IMR-90 (cell line): ENCODE measurements at regions not wholly inside any gene's neighbourhood (a gene's known extent, or its start where the extent isn't known, plus 50 kb on each side); places are given as distances from the start of the nearest gene placed in this dataset.

Experiments
- ATAC-seq: fragments of 200-7000 bp; cut with Tn5 transposase; 2 replicates; pipeline ENCODE4 v1.9.1; 2020; ENCODE audit warnings: low read depth, mild to moderate bottlenecking, moderate library complexity
- BruUV-seq: library from RNA; stranded (reverse); fragments of 400-500 nt; replicated peaks from 2 replicates; lab custom pipeline; 2021; lab: Mats Ljungman, UMichigan
- CTCF ChIA-PET: fragments of 300-600 bp; formaldehyde crosslinking; extraction: SDS; loops from one replicate; lab custom pipeline; 2021; ENCODE audit warnings: antibody characterized with exemption; lab: Yijun Ruan, JAX
- POLR2A ChIA-PET: fragments of 300-600 bp; sonication (Branson Sonifier 250); formaldehyde crosslinking; loops from one replicate; lab custom pipeline; 2022; ENCODE audit warnings: antibody characterized with exemption; ENCODE audit not compliant: unreplicated experiment; lab: Charles Lee
- DNase-seq: peaks from one replicate; pipeline ENCODE4 v3.0.0; 2013
- H2AFZ ChIP-seq: replicated peaks from 2 replicates; pipeline ENCODE3; 2013; ENCODE audit warnings: low read length, mild to moderate bottlenecking; ENCODE audit not compliant: poor library complexity
- H2AK5ac ChIP-seq: 2 replicates; pipeline ENCODE4 v1.6.1; 2013; ENCODE audit warnings: low read depth, low read length, inconsistent platforms
- H2AK9ac ChIP-seq: replicated peaks from 2 replicates; pipeline ENCODE3; 2013; ENCODE audit warnings: mild to moderate bottlenecking, low read depth, low read length, moderate library complexity; ENCODE audit not compliant: poor library complexity
- H2BK120ac ChIP-seq: 2 replicates; pipeline ENCODE4 v1.6.1; 2013; ENCODE audit warnings: low read depth, low read length, inconsistent platforms
- H2BK15ac ChIP-seq: 3 replicates; pipeline ENCODE4 v1.6.1; 2013; ENCODE audit warnings: low read depth, low read length, inconsistent platforms
- H2BK20ac ChIP-seq: 2 replicates; pipeline ENCODE4 v1.6.1; 2013; ENCODE audit warnings: low read depth, mild to moderate bottlenecking, inconsistent platforms, low read length, moderate library complexity
- H2BK5ac ChIP-seq: 2 replicates; pipeline ENCODE4 v1.6.1; 2013; ENCODE audit warnings: mild to moderate bottlenecking, low read depth, low read length, inconsistent platforms; ENCODE audit not compliant: poor library complexity, severe bottlenecking
- H3K14ac ChIP-seq: replicated peaks from 2 replicates; pipeline ENCODE4 v1.6.1; 2013; ENCODE audit warnings: low read depth, low read length, inconsistent platforms
- H3K18ac ChIP-seq: 2 replicates; pipeline ENCODE4 v1.6.1; 2013; ENCODE audit warnings: low read depth, low read length, control low read depth
- H3K23ac ChIP-seq: 2 replicates; pipeline ENCODE4 v1.6.1; 2013; ENCODE audit warnings: low read depth, low read length, inconsistent platforms
- H3K27ac ChIP-seq: 2 replicates; pipeline ENCODE4 v1.5.1; 2013; ENCODE audit warnings: mild to moderate bottlenecking, control low read depth, low read length; ENCODE audit not compliant: insufficient read depth
- H3K27me3 ChIP-seq: 2 replicates; pipeline ENCODE4 v1.6.1; 2013; ENCODE audit warnings: low read length; ENCODE audit not compliant: control insufficient read depth, insufficient read depth
- H3K36me3 ChIP-seq: 2 replicates; pipeline ENCODE4 v1.6.1; 2013; ENCODE audit warnings: low read length, mixed read lengths; ENCODE audit not compliant: control insufficient read depth, insufficient read depth
- H3K4ac ChIP-seq: 2 replicates; pipeline ENCODE4 v1.6.1; 2013; ENCODE audit warnings: low read depth, low read length, inconsistent platforms
- H3K4me1 ChIP-seq: 2 replicates; pipeline ENCODE4 v1.6.1; 2013; ENCODE audit warnings: low read length, mixed read lengths; ENCODE audit not compliant: control insufficient read depth, insufficient read depth
- H3K4me2 ChIP-seq: 2 replicates; pipeline ENCODE4 v1.6.1; 2013; ENCODE audit warnings: low read depth, mild to moderate bottlenecking, control low read depth, low read length, moderate library complexity
- H3K4me3 ChIP-seq: 2 replicates; pipeline ENCODE4 v1.5.1; 2013; ENCODE audit warnings: low read depth, mild to moderate bottlenecking, control low read depth, low read length, moderate library complexity; ENCODE audit not compliant: insufficient read depth
- H3K56ac ChIP-seq: 2 replicates; pipeline ENCODE4 v1.6.1; 2013; ENCODE audit warnings: low read length, inconsistent platforms; ENCODE audit not compliant: insufficient read depth; ENCODE audit errors: extremely low read depth
- H3K79me1 ChIP-seq, 2 experiments: 2 replicates each; pipeline ENCODE4 v1.6.1; 2013; ENCODE audit warnings: low read length in 2 of 2, inconsistent platforms in 1 of 2, low read depth in 1 of 2
- H3K9ac ChIP-seq: 2 replicates; pipeline ENCODE4 v1.6.1; 2013; ENCODE audit warnings: low read depth, low read length, control low read depth
- H3K9me1 ChIP-seq: 2 replicates; pipeline ENCODE4 v1.6.1; 2013; ENCODE audit warnings: low read length, inconsistent platforms; ENCODE audit not compliant: insufficient read depth
- H3K9me3 ChIP-seq: 2 replicates; pipeline ENCODE4 v1.6.1; 2013; ENCODE audit warnings: low read length; ENCODE audit not compliant: control insufficient read depth, insufficient read depth
- H4K20me1 ChIP-seq: 2 replicates; pipeline ENCODE4 v1.6.1; 2013; ENCODE audit warnings: low read length, inconsistent platforms; ENCODE audit not compliant: insufficient read depth
- H4K5ac ChIP-seq: 2 replicates; pipeline ENCODE4 v1.6.1; 2013; ENCODE audit warnings: mild to moderate bottlenecking, low read depth, low read length, control low read depth
- H4K8ac ChIP-seq, 2 experiments: 2 replicates each; pipeline ENCODE4 v1.6.1; 2013; ENCODE audit warnings: low read depth in 2 of 2, low read length in 2 of 2, control low read depth in 1 of 2, inconsistent platforms in 1 of 2
- H4K91ac ChIP-seq: 2 replicates; pipeline ENCODE4 v1.6.1; 2013; ENCODE audit warnings: low read depth, low read length, inconsistent platforms; ENCODE audit not compliant: insufficient read depth
- CEBPB ChIP-seq: IDR thresholded peaks from 2 replicates; pipeline ENCODE4 v1.6.1; 2012; ENCODE audit warnings: low read depth, low read length, improper control_type of control experiment
- MAFK ChIP-seq: IDR thresholded peaks from 2 replicates; pipeline ENCODE4 v1.6.1; 2012; ENCODE audit warnings: low read depth, low read length, improper control_type of control experiment
- MAZ ChIP-seq: IDR thresholded peaks from 2 replicates; pipeline ENCODE4 v1.6.1; 2012; ENCODE audit warnings: low read depth, mild to moderate bottlenecking, low read length, improper control_type of control experiment, moderate library complexity, borderline replicate concordance
- MXI1 ChIP-seq: IDR thresholded peaks from 2 replicates; pipeline ENCODE4 v1.6.1; 2012; ENCODE audit warnings: low read depth, mild to moderate bottlenecking, low read length, moderate library complexity, borderline replicate concordance
- NFE2L2 ChIP-seq: fragments of 150-350 bp; IDR thresholded peaks from 2 replicates; pipeline ENCODE4 v1.6.1; 2016; ENCODE audit warnings: low read depth, mild to moderate bottlenecking, low read length
- POLR2A ChIP-seq: IDR thresholded peaks from 2 replicates; pipeline ENCODE4 v1.6.1; 2012; ENCODE audit warnings: mild to moderate bottlenecking, low read depth, low read length
- RFX5 ChIP-seq: IDR thresholded peaks from 2 replicates; pipeline ENCODE4 v1.8.0; 2012; ENCODE audit warnings: low read depth, mild to moderate bottlenecking, low read length, moderate library complexity
- SMC3 ChIP-seq: fragments of 150-350 bp; IDR thresholded peaks from 2 replicates; pipeline ENCODE4 v1.6.1; 2016; ENCODE audit warnings: low read depth, mild to moderate bottlenecking, antibody characterized with exemption, low read length, moderate library complexity
- WGBS, 2 experiments: methylation state at CpG; one replicate each; pipeline versions ENCODE4 v1.1.5 to v1.1.7; 2013; ENCODE audit warnings: missing lambda C conversion rate in 2 of 2; ENCODE audit not compliant: insufficient read length in 1 of 2; ENCODE audit errors: extremely low coverage in 2 of 2; 5-methylcytosine and 5-hydroxymethylcytosine counted together
- dilution Hi-C: fragments of 300-500 bp; cut with HindIII; formaldehyde crosslinking; loops from one replicate; pipeline ENCODE4 v1.14.3; 2018; ENCODE audit warnings: low sequenced_read_pairs; ENCODE audit not compliant: unreplicated experiment
- in situ Hi-C: fragments of 300-500 bp; cut with MboI; formaldehyde crosslinking; loops from 3 replicates; pipeline ENCODE4 v1.14.3; 2019; ENCODE audit warnings: low sequenced_read_pairs, inconsistent platforms, mixed read lengths
- intact Hi-C: fragments of 100-400 bp; cut with micrococcal nuclease; formaldehyde crosslinking; loops from 2 replicates; pipeline ENCODE4 v1.10.0; 2022
- TF ChIP-seq, protein P1 (sequence below): fragments of 150-350 bp; IDR thresholded peaks from 2 replicates; pipeline ENCODE4 v1.6.1; 2017; ENCODE audit warnings: mild to moderate bottlenecking, antibody characterized with exemption, low read length, low read depth

DNA sequence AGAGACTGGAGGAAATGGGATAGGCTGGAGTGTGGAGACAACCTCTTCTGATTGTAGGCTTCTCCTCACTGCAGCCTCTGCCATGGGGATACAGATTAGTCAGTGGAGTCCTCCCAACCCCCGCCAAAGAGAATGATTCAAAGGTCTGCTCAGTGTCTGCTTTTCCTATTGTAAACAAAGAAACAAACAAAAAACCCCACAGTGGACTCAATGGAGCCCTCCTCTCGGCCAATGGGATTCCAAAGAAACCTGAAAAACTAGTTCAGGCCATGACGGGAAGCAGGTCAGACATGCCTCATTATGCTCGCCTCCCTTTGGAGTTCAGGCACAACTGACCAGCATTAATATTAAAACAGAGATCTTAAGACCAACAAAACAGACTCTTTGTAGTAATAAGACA is 85.8 kb downstream of the SEC61B start:
- Histone ChIP-seq H3K27ac (no peak overlapping the region), H3K14ac (no peak overlapping the region), H4K8ac (no peak overlapping the region), H4K91ac (no peak overlapping the region), H3K56ac (no peak overlapping the region), H3K9ac (no peak overlapping the region), H3K79me1 (no peaks in the 10 kb centered on the region), H3K4me1 (no peaks in the 10 kb centered on the region), H3K4me2 (no peak overlapping the region), H4K20me1 (no peaks in the 10 kb centered on the region), H3K23ac (no peak overlapping the region), H3K27me3 (no peaks in the 10 kb centered on the region; the same call in none of the 2 replicates), H2BK15ac (no peak overlapping the region), H4K5ac (no peak overlapping the region), H2BK20ac (peak overlapping the region; percentile 14; the same call in 1 of the 2 replicates), H2BK120ac (no peak overlapping the region), H3K4ac (no peak overlapping the region), H2AFZ (no peak overlapping the region), H2BK5ac (no peak overlapping the region), H3K9me3 (no peaks in the 10 kb centered on the region), H3K9me1 (no peaks in the 10 kb centered on the region), H2AK5ac (no peak overlapping the region), H2AK9ac (no peak overlapping the region), H3K18ac (no peak overlapping the region), H3K4me3 (no peak overlapping the region), H3K36me3 (no peaks in the 10 kb centered on the region)
- 80% methylated on average over 1 of the region's 4 CpGs; no CpG with 5 or more reads in 1 of the 2 experiments for WGBS, 2 experiments
- DNase-seq (no peak), ATAC-seq (0 out of 2 replicates have a peak, but pooled peaks have one; percentile 32)
- no TSS peak for BruUV-seq
- TF ChIP-seq, protein P1, sequence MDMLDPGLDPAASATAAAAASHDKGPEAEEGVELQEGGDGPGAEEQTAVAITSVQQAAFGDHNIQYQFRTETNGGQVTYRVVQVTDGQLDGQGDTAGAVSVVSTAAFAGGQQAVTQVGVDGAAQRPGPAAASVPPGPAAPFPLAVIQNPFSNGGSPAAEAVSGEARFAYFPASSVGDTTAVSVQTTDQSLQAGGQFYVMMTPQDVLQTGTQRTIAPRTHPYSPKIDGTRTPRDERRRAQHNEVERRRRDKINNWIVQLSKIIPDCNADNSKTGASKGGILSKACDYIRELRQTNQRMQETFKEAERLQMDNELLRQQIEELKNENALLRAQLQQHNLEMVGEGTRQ = no peak
- TF ChIP-seq SMC3 (no peak), RFX5 (no peak), NFE2L2 (no peak), CEBPB (no peak), MXI1 (no peak), MAZ (no peak), MAFK (no peak), POLR2A (no peak)
- in situ Hi-C loops (no loop called here), dilution Hi-C loops (no loop called here), intact Hi-C loops (no loop called here)
- POLR2A ChIA-PET = no interaction called here
- CTCF ChIA-PET = no interaction called here
